ENCODE measurements at regions not wholly inside any gene's neighbourhood (a gene's known extent, or its start where the extent isn't known, plus 50 kb on each side); places are given as distances from the start of the nearest gene placed in this dataset.

DNA sequence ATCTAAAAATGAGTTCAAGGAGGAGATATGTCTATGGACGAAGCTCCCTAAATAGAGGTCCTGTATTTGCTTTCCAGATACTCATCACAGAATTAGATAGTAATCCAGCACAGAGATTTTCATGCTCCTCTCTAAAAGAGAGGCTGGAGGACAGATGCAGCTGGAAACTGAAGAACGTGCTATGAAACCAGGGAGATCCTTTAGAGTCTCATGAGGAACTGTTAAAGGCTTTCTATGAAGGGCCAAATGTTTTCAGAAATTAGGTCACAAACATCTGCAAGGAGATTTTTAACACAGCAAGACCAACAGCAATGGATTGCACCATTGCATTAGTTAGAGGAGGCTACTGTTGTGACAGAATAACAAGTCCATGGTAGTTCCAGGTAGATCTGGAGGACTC is 95.6 kb upstream of the ARHGAP20 start:
- Histone ChIP-seq H3K27me3 (ENCODE audit: control insufficient read depth in 4 of 4, insufficient read depth in 4 of 4, low read length in 3 of 4) (no peaks in the 10 kb centered on the region), H3K9me3 (ENCODE audit: control insufficient read depth in 4 of 4, low read length in 3 of 4) (no peaks in the 10 kb centered on the region), H3K4me3 (ENCODE audit: low read depth in 1 of 3, low read length in 3 of 3) (no peak overlapping the region), H3K27ac (ENCODE audit: low read depth in 1 of 2, low read length in 2 of 2) (no peak overlapping the region), H3K36me3 (ENCODE audit: control insufficient read depth in 4 of 4, insufficient read depth in 3 of 4, low read depth in 1 of 4, low read length in 3 of 4) (no peaks in the 10 kb centered on the region), H3K9ac (ENCODE audit: low read depth in 1 of 2, low read length in 2 of 2) (no peak overlapping the region), H3K4me1 (ENCODE audit: control insufficient read depth in 4 of 4, insufficient read depth in 4 of 4, low read length in 3 of 4) (no peaks in the 10 kb centered on the region)
- TF ChIP-seq JUND (IDR thresholded peaks at IDR 0.05), result no peak
- WGBS, result 90% methylated on average over 2 of the region's 2 CpGs
- no peak for DNase-seq (ENCODE audit: low spot score)

DNA sequence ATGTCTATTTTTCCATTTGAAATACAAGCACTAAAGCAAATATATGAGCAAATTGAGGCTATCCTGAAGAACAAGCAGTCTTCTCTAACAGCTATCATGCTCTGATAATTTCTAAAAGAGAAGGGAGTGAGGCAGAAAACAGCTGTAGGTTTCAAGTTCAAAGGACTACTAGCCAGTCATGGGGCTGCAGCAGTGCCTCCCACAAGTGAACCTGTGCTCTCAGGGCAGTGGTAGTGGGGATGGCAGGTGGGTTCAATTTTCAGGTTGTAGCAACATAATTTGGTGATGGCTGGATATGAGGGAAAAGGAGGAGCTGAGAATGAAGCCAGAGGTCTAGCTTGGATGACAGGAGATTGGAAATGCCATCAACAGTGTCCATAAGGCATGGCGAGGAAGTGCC is 93.5 kb upstream of the ARHGAP20 start:
- Histone ChIP-seq H3K4me3 (ENCODE audit: low read depth in 1 of 3, low read length in 3 of 3) (no peak overlapping the region), H3K4me1 (ENCODE audit: control insufficient read depth in 4 of 4, insufficient read depth in 4 of 4, low read length in 3 of 4) (no peaks in the 10 kb centered on the region), H3K36me3 (ENCODE audit: control insufficient read depth in 4 of 4, insufficient read depth in 3 of 4, low read depth in 1 of 4, low read length in 3 of 4) (no peaks in the 10 kb centered on the region), H3K9me3 (ENCODE audit: control insufficient read depth in 4 of 4, low read length in 3 of 4) (no peaks in the 10 kb centered on the region), H3K9ac (ENCODE audit: low read depth in 1 of 2, low read length in 2 of 2) (no peak overlapping the region), H3K27me3 (ENCODE audit: control insufficient read depth in 4 of 4, insufficient read depth in 4 of 4, low read length in 3 of 4) (no peaks in the 10 kb centered on the region), H3K27ac (ENCODE audit: low read depth in 1 of 2, low read length in 2 of 2) (no peak overlapping the region)
- TF ChIP-seq, protein P1, sequence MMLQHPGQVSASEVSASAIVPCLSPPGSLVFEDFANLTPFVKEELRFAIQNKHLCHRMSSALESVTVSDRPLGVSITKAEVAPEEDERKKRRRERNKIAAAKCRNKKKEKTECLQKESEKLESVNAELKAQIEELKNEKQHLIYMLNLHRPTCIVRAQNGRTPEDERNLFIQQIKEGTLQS (IDR thresholded peaks at IDR 0.05), result no peak
- TF ChIP-seq TAF1 (conservative IDR thresholded peaks at IDR 0.05) (no peak), RXRA (IDR thresholded peaks at IDR 0.05) (no peak), FOXA1 (IDR thresholded peaks at IDR 0.05) (no peak), EGR1 (IDR thresholded peaks at IDR 0.05; ENCODE audit: low read depth in 2 of 2) (no peak), SP1 (IDR thresholded peaks at IDR 0.05) (no peak), FOXA2 (IDR thresholded peaks at IDR 0.05) (no peak), GABPA (IDR thresholded peaks at IDR 0.05 in 1 of 2, conservative IDR thresholded peaks at IDR 0.05 in 1 of 2) (no peak)
- TF ChIP-seq, protein P2, sequence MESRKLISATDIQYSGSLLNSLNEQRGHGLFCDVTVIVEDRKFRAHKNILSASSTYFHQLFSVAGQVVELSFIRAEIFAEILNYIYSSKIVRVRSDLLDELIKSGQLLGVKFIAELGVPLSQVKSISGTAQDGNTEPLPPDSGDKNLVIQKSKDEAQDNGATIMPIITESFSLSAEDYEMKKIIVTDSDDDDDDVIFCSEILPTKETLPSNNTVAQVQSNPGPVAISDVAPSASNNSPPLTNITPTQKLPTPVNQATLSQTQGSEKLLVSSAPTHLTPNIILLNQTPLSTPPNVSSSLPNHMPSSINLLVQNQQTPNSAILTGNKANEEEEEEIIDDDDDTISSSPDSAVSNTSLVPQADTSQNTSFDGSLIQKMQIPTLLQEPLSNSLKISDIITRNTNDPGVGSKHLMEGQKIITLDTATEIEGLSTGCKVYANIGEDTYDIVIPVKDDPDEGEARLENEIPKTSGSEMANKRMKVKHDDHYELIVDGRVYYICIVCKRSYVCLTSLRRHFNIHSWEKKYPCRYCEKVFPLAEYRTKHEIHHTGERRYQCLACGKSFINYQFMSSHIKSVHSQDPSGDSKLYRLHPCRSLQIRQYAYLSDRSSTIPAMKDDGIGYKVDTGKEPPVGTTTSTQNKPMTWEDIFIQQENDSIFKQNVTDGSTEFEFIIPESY (IDR thresholded peaks at IDR 0.05), result no peak
- TF ChIP-seq, protein P3, sequence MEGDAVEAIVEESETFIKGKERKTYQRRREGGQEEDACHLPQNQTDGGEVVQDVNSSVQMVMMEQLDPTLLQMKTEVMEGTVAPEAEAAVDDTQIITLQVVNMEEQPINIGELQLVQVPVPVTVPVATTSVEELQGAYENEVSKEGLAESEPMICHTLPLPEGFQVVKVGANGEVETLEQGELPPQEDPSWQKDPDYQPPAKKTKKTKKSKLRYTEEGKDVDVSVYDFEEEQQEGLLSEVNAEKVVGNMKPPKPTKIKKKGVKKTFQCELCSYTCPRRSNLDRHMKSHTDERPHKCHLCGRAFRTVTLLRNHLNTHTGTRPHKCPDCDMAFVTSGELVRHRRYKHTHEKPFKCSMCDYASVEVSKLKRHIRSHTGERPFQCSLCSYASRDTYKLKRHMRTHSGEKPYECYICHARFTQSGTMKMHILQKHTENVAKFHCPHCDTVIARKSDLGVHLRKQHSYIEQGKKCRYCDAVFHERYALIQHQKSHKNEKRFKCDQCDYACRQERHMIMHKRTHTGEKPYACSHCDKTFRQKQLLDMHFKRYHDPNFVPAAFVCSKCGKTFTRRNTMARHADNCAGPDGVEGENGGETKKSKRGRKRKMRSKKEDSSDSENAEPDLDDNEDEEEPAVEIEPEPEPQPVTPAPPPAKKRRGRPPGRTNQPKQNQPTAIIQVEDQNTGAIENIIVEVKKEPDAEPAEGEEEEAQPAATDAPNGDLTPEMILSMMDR (IDR thresholded peaks at IDR 0.05; ENCODE audit: low read depth, low read length, missing input control), result no peak
- WGBS, result 94% methylated on average over 1 of the region's 1 CpG
- no peak for DNase-seq (ENCODE audit: low spot score)

DNA sequence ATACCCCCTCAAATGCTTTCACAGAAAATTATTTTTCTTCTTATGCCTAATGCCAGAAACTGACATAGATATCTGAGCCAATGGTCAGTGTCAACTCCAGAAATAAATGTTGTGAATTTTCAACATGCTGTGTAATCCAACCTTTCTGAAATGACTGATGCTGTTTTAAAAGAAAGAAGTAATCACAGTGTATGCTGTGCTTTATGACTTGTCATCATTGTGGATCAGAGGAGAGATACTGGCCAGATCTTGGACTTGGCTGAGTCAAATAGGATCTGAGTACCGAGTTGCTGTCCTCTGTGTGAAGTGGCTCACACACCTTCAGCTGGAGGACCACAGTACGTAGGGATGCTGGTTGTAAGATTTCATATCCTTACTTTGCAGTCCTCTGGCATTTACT is 89.9 kb upstream of the ARHGAP20 start:
- TF ChIP-seq HNF4G (IDR thresholded peaks at IDR 0.05) (no peak), SP1 (IDR thresholded peaks at IDR 0.05) (no peak), HNF4A (conservative IDR thresholded peaks at IDR 0.05) (no peak), RXRA (IDR thresholded peaks at IDR 0.05) (no peak), FOXA1 (IDR thresholded peaks at IDR 0.05) (no peak)
- TF ChIP-seq, protein P4, sequence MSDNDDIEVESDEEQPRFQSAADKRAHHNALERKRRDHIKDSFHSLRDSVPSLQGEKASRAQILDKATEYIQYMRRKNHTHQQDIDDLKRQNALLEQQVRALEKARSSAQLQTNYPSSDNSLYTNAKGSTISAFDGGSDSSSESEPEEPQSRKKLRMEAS (IDR thresholded peaks at IDR 0.05), result no peak
- TF ChIP-seq, protein P3 (IDR thresholded peaks at IDR 0.05; ENCODE audit: low read depth, low read length, missing input control), result no peak
- TF ChIP-seq, protein P1 (IDR thresholded peaks at IDR 0.05), result no peak
- 93% methylated on average over 2 of the region's 2 CpGs for WGBS
- Histone ChIP-seq H3K27ac (ENCODE audit: low read depth in 1 of 2, low read length in 2 of 2) (no peak overlapping the region), H3K4me3 (ENCODE audit: low read depth in 1 of 3, low read length in 3 of 3) (no peak overlapping the region), H3K4me1 (ENCODE audit: control insufficient read depth in 4 of 4, insufficient read depth in 4 of 4, low read length in 3 of 4) (no peaks in the 10 kb centered on the region), H3K36me3 (ENCODE audit: control insufficient read depth in 4 of 4, insufficient read depth in 3 of 4, low read depth in 1 of 4, low read length in 3 of 4) (no peaks in the 10 kb centered on the region), H3K9me3 (ENCODE audit: control insufficient read depth in 4 of 4, low read length in 3 of 4) (no peaks in the 10 kb centered on the region), H3K9ac (ENCODE audit: low read depth in 1 of 2, low read length in 2 of 2) (no peak overlapping the region), H3K27me3 (ENCODE audit: control insufficient read depth in 4 of 4, insufficient read depth in 4 of 4, low read length in 3 of 4) (no peaks in the 10 kb centered on the region)
- DNase-seq (ENCODE audit: low spot score), result no peak
